ENCODE measurements at regions not wholly inside any gene's neighbourhood (a gene's known extent, or its start where the extent isn't known, plus 50 kb on each side); places are given as distances from the start of the nearest gene placed in this dataset.
A peak's percentile ranks its signal among the peaks of the same experiment; 100 is the strongest.
"Not testable (repeated sequence)": the region's sequence is repeated elsewhere in the genome, so short reads cannot be mapped to it uniquely, and the experiment has no call there.

GRCh38 chr12:30169839-30170591 is 386.3 kb upstream of the TMTC1 start:
- peaks cover 6% of the 10 kb centered on the region for H3K9me3 ChIP-seq (ENCODE audit: control insufficient read depth, low read length)
- H3K9ac ChIP-seq (ENCODE audit: low read length), result no peak overlapping the region
- no peak for DNase-seq (ENCODE audit: low read depth)
- H3K4me1 ChIP-seq (ENCODE audit: control insufficient read depth, insufficient read depth, low read length), result no peaks in the 10 kb centered on the region
- H3K4me3 ChIP-seq (ENCODE audit: low read length), result no peak overlapping the region
- H3K27me3 ChIP-seq (replicated peaks; ENCODE audit: control insufficient read depth, insufficient read depth, low read length), result peaks cover 24% of the 10 kb centered on the region
- no peaks in the 10 kb centered on the region for H3K36me3 ChIP-seq (ENCODE audit: control insufficient read depth, insufficient read depth, low read length, severe bottlenecking)

GRCh38 chr12:30166006-30166795 is 382.5 kb upstream of the TMTC1 start:
- H3K36me3 ChIP-seq (ENCODE audit: control insufficient read depth, insufficient read depth, low read length, severe bottlenecking), result no peaks in the 10 kb centered on the region

DNA sequence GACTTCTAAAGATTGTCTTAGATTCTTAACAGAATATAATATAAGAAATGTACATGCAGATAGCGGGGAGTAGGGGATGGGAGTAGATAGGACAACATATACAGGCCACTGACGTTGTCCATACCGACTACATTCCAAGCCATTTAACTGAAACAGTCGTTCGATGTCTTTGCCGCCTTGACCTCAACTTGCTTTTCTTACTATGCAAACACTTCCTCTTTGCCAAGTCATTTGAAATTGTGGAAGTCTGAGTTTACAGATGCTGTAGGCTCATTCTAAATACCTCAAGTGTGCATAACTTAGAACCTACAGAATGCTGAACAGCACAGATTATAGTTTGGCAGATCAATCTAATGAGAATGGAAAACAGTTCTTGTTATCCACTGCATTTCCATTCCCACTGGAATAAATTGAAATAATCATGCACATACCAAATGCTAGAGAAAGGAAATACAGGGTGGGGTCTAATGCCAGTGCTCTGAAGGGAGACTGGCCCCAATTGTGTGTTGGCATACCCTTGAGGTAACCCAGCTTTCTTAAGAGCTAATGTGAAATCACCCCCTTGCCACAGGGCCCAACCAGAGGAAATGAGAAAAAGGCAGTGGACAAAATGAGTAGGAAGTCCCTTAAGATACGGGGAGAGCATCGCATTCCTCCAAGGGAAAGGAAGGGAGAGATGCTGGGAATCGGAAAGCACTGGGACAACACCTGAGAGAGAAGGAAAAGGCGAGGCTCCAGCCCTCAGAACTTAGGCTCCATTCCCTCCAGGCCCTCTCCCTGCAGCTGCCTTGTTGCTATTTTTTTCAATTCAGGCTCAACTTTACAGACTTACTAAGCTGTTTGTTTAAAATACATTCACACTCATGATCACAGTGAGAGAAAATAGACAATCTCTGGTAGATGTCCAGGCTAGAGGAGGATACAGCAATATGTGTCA is 380.9 kb upstream of the TMTC1 start:
- Histone ChIP-seq H3K27me3 (replicated peaks; ENCODE audit: control insufficient read depth, insufficient read depth, low read length) (peaks cover 8% of the 10 kb centered on the region), H3K4me3 (ENCODE audit: low read length) (no peak overlapping the region), H3K36me3 (ENCODE audit: control insufficient read depth, insufficient read depth, low read length, severe bottlenecking) (no peaks in the 10 kb centered on the region), H3K4me1 (ENCODE audit: control insufficient read depth, insufficient read depth, low read length) (no peaks in the 10 kb centered on the region), H3K9me3 (ENCODE audit: control insufficient read depth, low read length) (peaks cover 10% of the 10 kb centered on the region), H3K9ac (ENCODE audit: low read length) (no peak overlapping the region)
- DNase-seq (ENCODE audit: low read depth), result no peak

More at GRCh38 chr12:30166006-30166795, 382.5 kb upstream of the TMTC1 start:
- DNase-seq (ENCODE audit: low read depth), result no peak
- H3K4me1 ChIP-seq (ENCODE audit: control insufficient read depth, insufficient read depth, low read length), result no peaks in the 10 kb centered on the region
- H3K9me3 ChIP-seq (ENCODE audit: control insufficient read depth, low read length), result peaks cover 10% of the 10 kb centered on the region
- no peak overlapping the region for H3K4me3 ChIP-seq (ENCODE audit: low read length)
- H3K9ac ChIP-seq (ENCODE audit: low read length), result no peak overlapping the region
- peaks cover 24% of the 10 kb centered on the region for H3K27me3 ChIP-seq (replicated peaks; ENCODE audit: control insufficient read depth, insufficient read depth, low read length)

DNA sequence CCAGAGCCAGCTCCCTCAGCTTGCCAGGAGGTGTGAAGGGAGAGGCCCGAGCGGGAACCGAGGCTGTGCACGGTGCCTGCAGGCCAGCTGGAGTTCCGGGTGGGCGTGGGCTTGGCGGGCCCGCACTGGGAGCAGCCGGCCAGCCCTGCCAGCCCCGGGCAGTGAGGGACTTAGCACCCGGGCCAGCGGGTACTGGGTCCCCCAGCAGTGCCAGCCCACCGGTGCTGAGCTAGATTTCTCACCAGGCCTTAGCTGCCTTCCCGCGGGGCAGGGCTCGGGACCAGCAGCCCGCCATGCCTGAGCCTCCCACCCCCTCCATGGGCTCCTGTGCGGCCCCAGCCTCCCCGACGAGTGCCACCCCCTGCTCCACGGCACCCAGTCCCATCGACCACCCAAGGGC is 373.1 kb upstream of the TMTC1 start:
- not testable (repeated sequence) for DNase-seq (ENCODE audit: low read depth); H3K4me3 ChIP-seq (ENCODE audit: low read length); H3K27me3 ChIP-seq (replicated peaks; ENCODE audit: control insufficient read depth, insufficient read depth, low read length); H3K4me1 ChIP-seq (ENCODE audit: control insufficient read depth, insufficient read depth, low read length); H3K36me3 ChIP-seq (ENCODE audit: control insufficient read depth, insufficient read depth, low read length, severe bottlenecking); H3K9ac ChIP-seq (ENCODE audit: low read length)
- H3K9me3 ChIP-seq (ENCODE audit: control insufficient read depth, low read length), result peaks cover 12% of the 10 kb centered on the region

- peaks cover 7% of the 10 kb centered on the region for H3K9me3 ChIP-seq (ENCODE audit: control insufficient read depth, low read length)
- H3K4me1 ChIP-seq (ENCODE audit: control insufficient read depth, insufficient read depth, low read length), result peaks cover 8% of the 10 kb centered on the region
- DNase-seq (ENCODE audit: low read depth), result peak; percentile 11
- no peaks in the 10 kb centered on the region for H3K27me3 ChIP-seq (replicated peaks; ENCODE audit: control insufficient read depth, insufficient read depth, low read length)
- H3K4me3 ChIP-seq (ENCODE audit: low read length), result no peak overlapping the region
- H3K9ac ChIP-seq (ENCODE audit: low read length), result no peak overlapping the region
- no peaks in the 10 kb centered on the region for H3K36me3 ChIP-seq (ENCODE audit: control insufficient read depth, insufficient read depth, low read length, severe bottlenecking)
Measured at GRCh38 chr12:30155001-30155730, 371.4 kb upstream of the TMTC1 start.

DNA sequence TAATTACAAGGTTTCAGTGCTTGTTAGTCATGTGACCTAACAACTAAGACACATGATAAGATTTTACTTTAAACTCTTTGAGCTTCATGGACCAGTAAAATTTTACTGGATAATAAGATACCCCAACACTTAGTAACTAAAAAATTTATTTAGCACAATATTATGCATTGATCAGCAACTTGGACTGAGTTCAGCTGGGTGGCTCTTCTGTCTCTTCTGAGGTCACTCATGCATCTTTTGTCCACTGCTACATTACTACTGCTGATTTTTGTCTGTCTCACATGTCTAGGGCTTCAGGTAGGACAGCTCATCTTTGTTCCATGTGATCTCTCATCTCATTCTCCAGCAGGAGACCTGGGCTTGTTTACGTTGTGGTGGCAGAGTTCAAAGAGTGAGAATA is 370.2 kb upstream of the TMTC1 start:
- no peak overlapping the region for H3K4me3 ChIP-seq (ENCODE audit: low read length)
- no peak for DNase-seq (ENCODE audit: low read depth)
- H3K27me3 ChIP-seq (replicated peaks; ENCODE audit: control insufficient read depth, insufficient read depth, low read length), result no peaks in the 10 kb centered on the region
- no peak overlapping the region for H3K9ac ChIP-seq (ENCODE audit: low read length)
- peaks cover 7% of the 10 kb centered on the region for H3K9me3 ChIP-seq (ENCODE audit: control insufficient read depth, low read length)
- no peaks in the 10 kb centered on the region for H3K36me3 ChIP-seq (ENCODE audit: control insufficient read depth, insufficient read depth, low read length, severe bottlenecking)
- peaks cover 8% of the 10 kb centered on the region for H3K4me1 ChIP-seq (ENCODE audit: control insufficient read depth, insufficient read depth, low read length)

DNA sequence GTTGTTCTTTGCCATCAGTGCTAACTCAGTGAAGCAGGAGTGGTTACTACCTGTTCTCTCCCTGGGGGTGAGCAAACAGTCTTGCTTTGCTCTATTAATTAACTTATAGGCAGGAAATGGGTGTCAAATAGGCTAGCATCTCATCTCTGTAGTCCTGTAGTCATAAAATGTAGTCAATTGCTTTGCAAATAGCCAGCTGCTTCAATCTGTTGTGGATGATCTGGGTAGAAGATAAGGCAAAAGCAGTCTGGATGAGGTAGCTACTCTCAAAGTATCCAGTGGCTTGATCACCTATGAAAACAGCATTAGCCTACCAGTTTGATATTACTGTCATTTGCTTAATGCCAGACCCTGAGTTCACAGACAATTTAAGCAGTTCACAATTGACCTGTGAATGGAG is 369.0 kb upstream of the TMTC1 start:
- Histone ChIP-seq H3K36me3 (ENCODE audit: control insufficient read depth, insufficient read depth, low read length, severe bottlenecking) (no peaks in the 10 kb centered on the region), H3K9ac (ENCODE audit: low read length) (no peak overlapping the region), H3K9me3 (ENCODE audit: control insufficient read depth, low read length) (peaks cover 7% of the 10 kb centered on the region), H3K4me3 (ENCODE audit: low read length) (no peak overlapping the region), H3K4me1 (ENCODE audit: control insufficient read depth, insufficient read depth, low read length) (peaks cover 8% of the 10 kb centered on the region), H3K27me3 (replicated peaks; ENCODE audit: control insufficient read depth, insufficient read depth, low read length) (no peaks in the 10 kb centered on the region)
- no peak for DNase-seq (ENCODE audit: low read depth)

DNA sequence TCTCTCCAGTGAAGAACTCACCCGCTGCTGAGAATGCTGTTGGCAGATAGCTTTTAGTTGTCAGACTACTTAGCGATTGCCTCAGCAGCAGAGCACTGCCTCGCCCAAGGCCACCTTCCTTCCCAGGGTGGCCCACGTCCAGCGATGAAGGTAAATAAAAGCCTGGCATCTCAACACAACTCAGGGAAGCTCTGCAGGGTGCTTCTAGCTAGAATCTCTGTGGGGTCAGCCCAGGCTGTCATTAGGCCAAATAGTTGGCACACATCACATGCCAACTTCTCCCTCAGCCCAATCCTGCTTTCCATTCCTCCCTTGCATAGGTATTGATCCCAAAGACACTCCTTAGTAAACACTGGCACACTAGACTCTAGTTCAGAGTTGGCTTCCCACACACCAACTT is 368.1 kb upstream of the TMTC1 start:
- no peak overlapping the region for H3K9ac ChIP-seq (ENCODE audit: low read length)
- no peaks in the 10 kb centered on the region for H3K36me3 ChIP-seq (ENCODE audit: control insufficient read depth, insufficient read depth, low read length, severe bottlenecking)
- DNase-seq (ENCODE audit: low read depth), result no peak
- no peaks in the 10 kb centered on the region for H3K27me3 ChIP-seq (replicated peaks; ENCODE audit: control insufficient read depth, insufficient read depth, low read length)
- peaks cover 7% of the 10 kb centered on the region for H3K9me3 ChIP-seq (ENCODE audit: control insufficient read depth, low read length)
- H3K4me1 ChIP-seq (ENCODE audit: control insufficient read depth, insufficient read depth, low read length), result peaks cover 8% of the 10 kb centered on the region
- no peak overlapping the region for H3K4me3 ChIP-seq (ENCODE audit: low read length)

GRCh38 chr12:30146561-30146960 is 362.8 kb upstream of the TMTC1 start:
- Histone ChIP-seq H3K9me3 (ENCODE audit: control insufficient read depth, low read length) (no peaks in the 10 kb centered on the region), H3K4me1 (ENCODE audit: control insufficient read depth, insufficient read depth, low read length) (peaks cover 13% of the 10 kb centered on the region), H3K36me3 (ENCODE audit: control insufficient read depth, insufficient read depth, low read length, severe bottlenecking) (no peaks in the 10 kb centered on the region), H3K27me3 (replicated peaks; ENCODE audit: control insufficient read depth, insufficient read depth, low read length) (no peaks in the 10 kb centered on the region), H3K4me3 (ENCODE audit: low read length) (no peak overlapping the region), H3K9ac (ENCODE audit: low read length) (no peak overlapping the region)
- no peak for DNase-seq (ENCODE audit: low read depth)

DNA sequence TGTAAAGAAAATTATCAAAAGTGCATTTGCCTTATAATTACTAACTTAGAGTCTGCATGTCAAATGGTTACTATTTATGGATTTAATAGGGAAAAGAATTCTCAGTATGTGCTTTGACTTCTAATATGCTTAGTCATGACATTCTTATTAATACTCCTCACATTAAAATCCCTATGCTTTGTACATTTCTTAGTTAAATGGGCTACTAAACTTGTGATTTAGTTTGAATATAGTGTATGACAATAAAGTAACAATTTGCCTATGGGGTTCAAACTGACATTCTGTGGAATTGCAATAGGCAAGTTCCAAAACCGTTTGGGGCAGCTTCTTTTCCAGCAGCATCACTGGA is 361.9 kb upstream of the TMTC1 start:
- Histone ChIP-seq H3K4me1 (ENCODE audit: control insufficient read depth, insufficient read depth, low read length) (peaks cover 13% of the 10 kb centered on the region), H3K9me3 (ENCODE audit: control insufficient read depth, low read length) (no peaks in the 10 kb centered on the region), H3K9ac (ENCODE audit: low read length) (peak overlapping the region; percentile 39), H3K4me3 (ENCODE audit: low read length) (peak overlapping the region; percentile 38), H3K36me3 (ENCODE audit: control insufficient read depth, insufficient read depth, low read length, severe bottlenecking) (no peaks in the 10 kb centered on the region), H3K27me3 (replicated peaks; ENCODE audit: control insufficient read depth, insufficient read depth, low read length) (no peaks in the 10 kb centered on the region)
- DNase-seq (ENCODE audit: low read depth), result peak; percentile 7
